Iris pigment epithelial cell (primary cell): ENCODE measurements at regions not wholly inside any gene's neighbourhood (a gene's known extent, or its start where the extent isn't known, plus 50 kb on each side); places are given as distances from the start of the nearest gene placed in this dataset.
"Not testable (repeated sequence)": the region's sequence is repeated elsewhere in the genome, so short reads cannot be mapped to it uniquely, and the experiment has no call there.

Experiments
- DNase-seq: peaks from one replicate; pipeline ENCODE4 v3.0.0-alpha.2; 2011; ENCODE audit warnings: low read depth

DNA sequence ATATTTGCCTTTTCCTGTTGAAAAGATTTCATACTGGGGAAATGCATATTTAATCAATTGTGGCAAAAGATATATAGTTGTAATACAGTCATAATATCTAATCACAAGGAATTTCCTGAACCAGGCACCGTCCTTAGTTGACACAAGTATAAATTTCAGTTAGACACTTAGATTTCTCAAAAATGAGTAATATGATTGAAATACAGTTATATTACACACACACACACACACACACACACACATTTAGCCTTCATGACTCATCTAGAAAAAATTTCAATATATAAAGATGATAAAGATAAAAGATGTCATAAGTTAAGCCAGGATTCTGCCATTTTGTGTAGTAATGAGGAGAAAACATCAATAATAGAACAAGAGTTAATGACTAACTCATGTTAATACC, 258.4 kb upstream of the ZNF804A start:
- peak; percentile 50 for DNase-seq

DNA sequence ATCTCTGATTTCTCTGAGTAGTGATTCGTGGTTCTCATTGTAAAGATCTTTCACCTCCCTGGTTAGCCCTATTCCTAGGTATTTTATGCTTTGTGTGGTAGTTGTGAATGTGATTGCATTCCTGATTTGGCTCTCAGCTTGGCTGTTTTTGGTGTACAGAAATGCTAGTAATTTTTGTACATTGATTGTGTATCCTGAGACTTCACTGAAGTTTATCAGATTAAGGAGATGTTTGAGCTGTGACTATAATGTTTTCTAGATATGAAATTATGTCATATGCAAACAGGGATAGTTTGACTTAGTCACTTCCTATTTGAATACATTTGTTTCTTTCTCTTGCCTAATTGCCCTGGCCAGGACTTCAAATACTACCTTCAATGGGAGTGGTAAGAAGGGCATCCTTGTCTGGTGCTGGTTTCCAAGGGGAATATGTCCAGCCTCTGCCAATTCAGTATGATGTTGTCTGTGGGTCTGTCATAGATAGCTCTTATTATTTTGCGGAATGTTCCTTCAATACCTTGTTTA, 251.9 kb upstream of the ZNF804A start:
- peak; percentile 37 for DNase-seq

DNA sequence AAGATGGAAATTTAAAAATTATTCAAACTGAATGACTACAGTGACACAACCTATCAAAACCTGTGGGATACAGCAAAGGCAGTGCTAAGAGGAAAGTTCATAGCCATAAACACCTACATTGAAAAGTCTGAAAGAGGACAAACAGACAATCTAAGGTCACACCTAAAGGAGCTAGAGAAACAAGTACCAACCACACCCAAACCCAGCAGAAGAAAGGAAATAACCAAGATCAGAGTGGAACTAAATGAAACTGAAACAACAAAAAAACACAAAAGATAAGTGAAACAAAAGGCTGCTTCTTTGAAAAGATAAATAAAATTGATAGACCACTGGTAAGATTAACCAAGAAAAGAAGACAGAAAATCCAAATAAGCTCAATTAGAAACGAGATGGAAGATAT, 247.2 kb upstream of the ZNF804A start:
- DNase-seq = no peak

GRCh38 chr2:184357033-184357432, 241.3 kb upstream of the ZNF804A start:
- DNase-seq = no peak

- no peak for DNase-seq
Measured at GRCh38 chr2:184359379-184359778, 238.9 kb upstream of the ZNF804A start.

DNA sequence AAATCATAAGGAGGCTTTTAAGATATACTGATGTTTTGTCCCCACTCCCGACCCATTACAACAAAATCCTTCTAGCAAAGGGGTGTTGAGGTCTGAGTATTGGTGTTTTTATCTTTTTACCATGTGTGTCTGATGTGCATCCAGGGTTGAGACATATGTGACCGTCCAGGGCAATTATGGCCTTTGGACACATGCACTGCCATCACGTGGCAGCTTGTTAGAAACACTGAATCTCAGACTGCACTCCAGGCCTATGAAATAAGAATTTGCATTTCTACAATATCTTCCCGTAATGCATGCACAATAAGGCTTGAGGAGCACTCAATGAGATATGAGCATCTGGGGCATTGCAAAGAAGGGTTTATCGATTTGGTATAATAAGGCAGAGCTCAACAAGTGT, 235.1 kb upstream of the ZNF804A start:
- DNase-seq = no peak

DNA sequence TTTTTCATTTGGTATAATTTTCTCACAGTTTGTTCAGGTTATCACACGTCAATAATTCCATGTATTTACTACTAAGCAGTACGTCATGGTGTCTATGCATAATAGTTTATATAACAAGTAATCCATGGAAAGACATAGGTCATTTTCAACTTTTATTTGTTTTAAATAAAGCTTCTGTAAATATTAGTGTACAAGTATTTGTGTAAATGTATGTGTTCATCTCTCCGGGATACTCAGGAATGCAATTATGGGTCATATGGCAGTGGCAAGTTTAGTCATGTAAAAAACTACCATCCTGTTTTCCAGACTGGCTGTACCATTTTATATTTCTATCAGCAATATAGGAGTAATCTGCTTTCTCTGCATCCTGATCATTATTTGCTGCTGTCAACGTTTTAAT, 231.1 kb upstream of the ZNF804A start:
- no peak for DNase-seq

GRCh38 chr2:184369307-184369706, 229.0 kb upstream of the ZNF804A start:
- DNase-seq = no peak

GRCh38 chr2:184370954-184371353, 227.4 kb upstream of the ZNF804A start:
- DNase-seq = no peak

GRCh38 chr2:184371641-184372040, 226.7 kb upstream of the ZNF804A start:
- peak; percentile 0 for DNase-seq

- DNase-seq = no peak
Measured at GRCh38 chr2:184372484-184372883, 225.8 kb upstream of the ZNF804A start.

GRCh38 chr2:184394642-184395041, 203.7 kb upstream of the ZNF804A start:
- no peak for DNase-seq

- DNase-seq = no peak
Measured at GRCh38 chr2:184402381-184402780, 195.9 kb upstream of the ZNF804A start.

DNA sequence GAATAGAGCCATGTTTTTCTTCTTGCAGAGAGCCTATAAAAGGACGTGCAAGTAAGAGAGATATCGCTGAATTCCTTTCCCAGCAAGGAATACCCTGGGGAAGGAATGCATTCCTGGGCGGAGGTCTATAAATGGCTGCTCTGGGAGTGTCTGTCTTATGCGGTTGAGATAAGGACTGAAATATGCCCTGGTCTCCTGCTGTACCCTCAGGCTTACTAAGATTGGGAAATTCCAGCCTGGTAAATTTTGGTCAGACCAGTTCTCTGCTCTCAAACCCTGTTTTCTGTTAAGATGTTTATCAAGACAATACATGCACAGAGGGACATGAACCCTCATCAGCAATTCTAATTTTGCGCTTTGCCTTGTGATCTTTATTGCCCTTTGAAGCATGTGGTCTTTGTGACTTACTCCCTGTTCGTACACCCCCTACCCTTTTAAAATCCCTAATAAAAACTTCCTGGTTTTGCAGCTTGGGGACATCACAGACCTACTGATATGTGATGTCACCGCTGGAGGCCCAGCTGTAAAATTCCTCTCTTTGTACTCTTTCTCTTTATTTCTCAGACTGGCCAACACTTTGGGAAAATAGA, 191.2 kb upstream of the ZNF804A start:
- DNase-seq = not testable (repeated sequence)

DNA sequence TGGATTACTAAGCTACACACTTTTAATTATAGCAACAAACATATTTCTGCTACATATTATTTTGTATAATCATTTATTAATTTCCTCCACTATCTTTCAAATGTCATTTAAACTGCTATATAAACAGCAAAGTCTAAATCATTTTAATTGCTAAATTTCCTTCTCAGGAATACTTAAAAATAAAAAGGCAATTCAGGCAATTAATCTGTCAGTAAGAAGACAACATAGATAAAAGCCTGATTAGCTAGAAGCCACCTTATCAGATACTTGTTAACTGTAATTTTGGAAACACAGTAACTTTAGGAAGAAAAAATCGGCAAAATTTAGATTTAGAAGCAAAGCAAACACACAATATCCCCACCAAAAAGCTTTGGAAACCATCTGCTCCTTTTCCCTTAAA, 188.2 kb upstream of the ZNF804A start:
- no peak for DNase-seq

GRCh38 chr2:184413221-184413620, 185.1 kb upstream of the ZNF804A start:
- DNase-seq = no peak

DNA sequence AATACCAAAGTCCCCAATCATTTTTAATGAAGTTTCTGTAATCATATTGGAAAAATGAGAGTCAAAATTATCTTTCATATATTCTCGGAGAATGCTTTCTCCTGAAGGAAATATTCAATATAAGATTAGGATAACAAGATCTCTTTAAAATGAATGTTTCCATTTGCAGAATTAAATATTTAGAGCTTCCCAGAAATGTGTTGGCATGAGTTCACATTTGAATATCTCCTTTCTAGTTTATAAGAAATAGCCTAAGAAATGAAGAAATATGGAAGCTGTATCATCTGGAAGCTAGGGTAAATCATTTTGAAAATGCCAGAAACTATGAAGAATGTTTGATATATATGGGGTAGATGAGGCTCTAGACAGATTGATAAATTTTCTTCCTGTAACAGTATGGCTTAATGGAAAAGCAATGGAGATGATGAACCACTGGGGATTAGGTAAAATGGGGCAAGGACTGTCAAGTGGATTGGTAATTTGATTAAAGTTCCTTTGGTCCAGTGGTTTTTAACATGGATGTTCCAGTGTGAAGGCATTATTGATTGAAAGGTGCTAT, 184.6 kb upstream of the ZNF804A start:
- no peak for DNase-seq

- no peak for DNase-seq
Measured at GRCh38 chr2:184416146-184416913, 182.0 kb upstream of the ZNF804A start.

GRCh38 chr2:184419744-184420143, 178.6 kb upstream of the ZNF804A start:
- no peak for DNase-seq

DNA sequence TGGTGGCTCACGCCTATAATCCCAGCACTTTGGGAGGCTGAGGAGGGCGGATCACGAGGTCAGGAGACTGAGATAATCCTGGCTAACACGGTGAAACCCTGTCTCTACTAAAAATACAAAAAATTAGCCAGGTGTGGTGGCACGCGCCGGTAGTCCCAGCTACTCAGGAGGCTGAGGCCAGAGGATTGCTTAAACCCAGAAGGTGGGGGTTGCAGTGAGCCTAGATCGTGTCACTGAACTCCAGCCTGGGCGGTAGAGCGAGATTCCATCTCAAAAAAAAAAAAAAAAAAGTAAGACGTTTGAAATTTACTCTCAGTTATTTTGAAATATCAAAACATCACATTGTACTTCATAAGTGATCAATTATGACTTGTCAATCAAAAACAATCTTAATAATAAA, 176.9 kb upstream of the ZNF804A start:
- DNase-seq = not testable (repeated sequence)

DNA sequence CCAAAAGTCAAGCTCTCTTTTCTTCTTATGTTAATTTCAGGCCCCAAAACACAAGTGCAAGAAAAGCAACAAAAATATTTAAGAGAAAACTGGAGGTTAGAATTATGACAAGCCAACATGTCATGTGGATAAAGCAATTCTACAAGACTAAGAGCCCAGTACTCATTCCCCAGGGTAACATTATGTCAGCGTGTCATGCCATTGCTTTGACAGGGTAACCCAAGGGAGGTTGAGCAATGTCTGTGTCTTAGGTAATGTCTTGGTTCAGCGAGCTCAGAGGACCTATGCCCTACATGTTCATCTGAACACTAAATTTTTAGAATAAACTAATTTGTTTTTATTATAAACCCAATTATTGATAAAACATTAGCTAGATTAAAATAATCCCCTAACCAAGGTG, 173.2 kb upstream of the ZNF804A start:
- DNase-seq = no peak

DNA sequence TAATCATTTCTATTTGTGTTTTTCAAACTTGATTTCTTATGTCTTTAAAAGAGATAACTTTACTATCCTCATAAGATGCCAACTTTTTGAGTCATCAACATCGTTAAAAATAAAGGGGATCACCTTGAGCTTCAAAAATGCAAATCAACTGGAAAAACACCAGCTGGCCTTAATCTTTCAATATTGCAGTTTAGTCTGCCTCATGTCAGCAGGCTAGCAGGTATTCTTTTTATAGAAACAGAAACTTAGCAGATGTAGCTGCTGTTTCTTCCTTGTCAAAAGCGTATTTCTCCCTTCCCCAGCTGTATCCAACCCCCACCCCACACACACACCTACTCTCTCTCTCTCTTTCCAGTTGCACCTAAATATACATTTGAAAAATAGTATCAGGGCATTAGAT, 154.1 kb upstream of the ZNF804A start:
- no peak for DNase-seq

DNA sequence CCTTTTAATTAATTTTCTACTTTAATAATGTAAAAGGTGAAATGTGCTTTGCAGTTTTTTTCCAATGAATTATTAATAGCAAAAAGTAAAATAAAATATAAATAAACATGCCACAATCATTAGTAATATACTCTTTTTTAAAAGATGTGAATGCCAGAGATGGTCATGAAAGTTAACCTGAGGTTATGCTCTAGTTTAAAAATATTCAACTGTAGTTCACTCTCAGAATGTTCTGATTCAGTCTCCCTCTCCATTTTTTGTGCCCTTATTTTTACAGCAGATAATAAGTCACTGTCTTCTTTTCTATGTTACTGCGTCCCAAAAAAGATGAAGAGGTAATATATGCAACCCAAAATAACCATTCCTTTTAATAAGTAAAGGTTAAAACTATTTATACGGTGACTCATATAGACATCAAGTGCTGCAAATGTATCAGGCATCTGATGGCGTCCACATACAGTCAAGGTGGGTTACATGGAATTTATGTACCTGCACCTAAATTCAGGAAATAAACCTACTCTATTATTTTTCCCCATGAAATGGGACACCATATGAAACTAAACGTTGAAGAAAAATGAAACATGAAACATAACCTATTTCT, 153.6 kb upstream of the ZNF804A start:
- no peak for DNase-seq
